ENCODE measurements at regions not wholly inside any gene's neighbourhood (a gene's known extent, or its start where the extent isn't known, plus 50 kb on each side); places are given as distances from the start of the nearest gene placed in this dataset.
A peak's percentile ranks its signal among the peaks of the same experiment; 100 is the strongest.

GRCh38 chr5:8844206-8844605, 701.7 kb downstream of the SEMA5A start:
- H3K27me3 ChIP-seq (ENCODE audit: insufficient read depth, low read depth, low read length), result no peaks in the 10 kb centered on the region
- no peak overlapping the region for H2AFZ ChIP-seq (ENCODE audit: low read depth, low read length)
- no peaks in the 10 kb centered on the region for H4K20me1 ChIP-seq (ENCODE audit: insufficient read depth)
- H3K27ac ChIP-seq (ENCODE audit: low read length), result peak overlapping the region; percentile 65
- peaks cover 3% of the 10 kb centered on the region for H3F3A ChIP-seq (ENCODE audit: insufficient read depth, low read length, poor library complexity, severe bottlenecking)
- H3K9me3 ChIP-seq (ENCODE audit: low read length), result no peaks in the 10 kb centered on the region
- no peaks in the 10 kb centered on the region for H3K9me2 ChIP-seq (ENCODE audit: insufficient read depth, low read length)
- no peaks in the 10 kb centered on the region for H3K79me2 ChIP-seq (replicated peaks; ENCODE audit: insufficient read depth, low read length)
- peak overlapping the region; percentile 48 for H3K4me3 ChIP-seq (ENCODE audit: low read length)
- TF ChIP-seq REST (IDR thresholded peaks at IDR 0.05; ENCODE audit: borderline replicate concordance) (no peak), SMC3 (conservative IDR thresholded peaks at IDR 0.05; ENCODE audit: poor library complexity) (no peak), CTCF (IDR thresholded peaks at IDR 0.05; ENCODE audit: poor library complexity, severe bottlenecking) (no peak), EP300 (conservative IDR thresholded peaks at IDR 0.05; ENCODE audit: poor library complexity, severe bottlenecking) (no peak), POLR2AphosphoS5 (IDR thresholded peaks at IDR 0.05) (no peak), EZH2 (IDR thresholded peaks at IDR 0.05; ENCODE audit: borderline replicate concordance, insufficient read depth, low read length, poor library complexity, severe bottlenecking) (no peak), MXI1 (conservative IDR thresholded peaks at IDR 0.05; ENCODE audit: poor library complexity, severe bottlenecking) (no peak)
- peak overlapping the region; percentile 34 for H3K4me2 ChIP-seq (ENCODE audit: low read length)
- H3K9ac ChIP-seq (ENCODE audit: low read length), result peak overlapping the region; percentile 0
- H3K36me3 ChIP-seq (ENCODE audit: insufficient read depth, low read length), result no peaks in the 10 kb centered on the region

GRCh38 chr5:8844847-8845246, 701.0 kb downstream of the SEMA5A start:
- Histone ChIP-seq H3K9ac (ENCODE audit: low read length) (no peak overlapping the region), H3K9me2 (ENCODE audit: insufficient read depth, low read length) (no peaks in the 10 kb centered on the region), H3K36me3 (ENCODE audit: insufficient read depth, low read length) (no peaks in the 10 kb centered on the region), H2AFZ (ENCODE audit: low read depth, low read length) (no peak overlapping the region), H3K27ac (ENCODE audit: low read length) (no peak overlapping the region), H3K9me3 (ENCODE audit: low read length) (no peaks in the 10 kb centered on the region), H4K20me1 (ENCODE audit: insufficient read depth) (no peaks in the 10 kb centered on the region), H3K27me3 (ENCODE audit: insufficient read depth, low read depth, low read length) (no peaks in the 10 kb centered on the region), H3K79me2 (replicated peaks; ENCODE audit: insufficient read depth, low read length) (no peaks in the 10 kb centered on the region), H3K4me2 (ENCODE audit: low read length) (no peak overlapping the region), H3F3A (ENCODE audit: insufficient read depth, low read length, poor library complexity, severe bottlenecking) (peaks cover 3% of the 10 kb centered on the region), H3K4me3 (ENCODE audit: low read length) (no peak overlapping the region)
- TF ChIP-seq POLR2AphosphoS5 (IDR thresholded peaks at IDR 0.05) (no peak), CTCF (IDR thresholded peaks at IDR 0.05; ENCODE audit: poor library complexity, severe bottlenecking) (no peak), REST (IDR thresholded peaks at IDR 0.05; ENCODE audit: borderline replicate concordance) (no peak), SMC3 (conservative IDR thresholded peaks at IDR 0.05; ENCODE audit: poor library complexity) (no peak), EP300 (conservative IDR thresholded peaks at IDR 0.05; ENCODE audit: poor library complexity, severe bottlenecking) (no peak), RAD21 (conservative IDR thresholded peaks at IDR 0.05) (no peak), MXI1 (conservative IDR thresholded peaks at IDR 0.05; ENCODE audit: poor library complexity, severe bottlenecking) (no peak)

All from neural cell (in vitro differentiated cells).